K562 (cell line): ENCODE measurements at regions not wholly inside any gene's neighbourhood (a gene's known extent, or its start where the extent isn't known, plus 50 kb on each side); places are given as distances from the start of the nearest gene placed in this dataset.

Experiments
- REST ChIP-seq, 2 experiments: fragments of 450-650 bp; formaldehyde crosslinking in 1 of 2; IDR thresholded peaks; 2 replicates each; pipeline versions ENCODE4 v1.4.0 to v1.6.1; 2014 to 2020; ENCODE audit warnings: mild to moderate bottlenecking in 2 of 2, borderline replicate concordance in 1 of 2, low read depth in 1 of 2
- SNRNP70 ChIP-seq: fragments of 200-400 bp; formaldehyde crosslinking; optimal IDR thresholded peaks from 2 replicates; pipeline ENCODE3; 2017; ENCODE audit warnings: low read depth, low read length

DNA sequence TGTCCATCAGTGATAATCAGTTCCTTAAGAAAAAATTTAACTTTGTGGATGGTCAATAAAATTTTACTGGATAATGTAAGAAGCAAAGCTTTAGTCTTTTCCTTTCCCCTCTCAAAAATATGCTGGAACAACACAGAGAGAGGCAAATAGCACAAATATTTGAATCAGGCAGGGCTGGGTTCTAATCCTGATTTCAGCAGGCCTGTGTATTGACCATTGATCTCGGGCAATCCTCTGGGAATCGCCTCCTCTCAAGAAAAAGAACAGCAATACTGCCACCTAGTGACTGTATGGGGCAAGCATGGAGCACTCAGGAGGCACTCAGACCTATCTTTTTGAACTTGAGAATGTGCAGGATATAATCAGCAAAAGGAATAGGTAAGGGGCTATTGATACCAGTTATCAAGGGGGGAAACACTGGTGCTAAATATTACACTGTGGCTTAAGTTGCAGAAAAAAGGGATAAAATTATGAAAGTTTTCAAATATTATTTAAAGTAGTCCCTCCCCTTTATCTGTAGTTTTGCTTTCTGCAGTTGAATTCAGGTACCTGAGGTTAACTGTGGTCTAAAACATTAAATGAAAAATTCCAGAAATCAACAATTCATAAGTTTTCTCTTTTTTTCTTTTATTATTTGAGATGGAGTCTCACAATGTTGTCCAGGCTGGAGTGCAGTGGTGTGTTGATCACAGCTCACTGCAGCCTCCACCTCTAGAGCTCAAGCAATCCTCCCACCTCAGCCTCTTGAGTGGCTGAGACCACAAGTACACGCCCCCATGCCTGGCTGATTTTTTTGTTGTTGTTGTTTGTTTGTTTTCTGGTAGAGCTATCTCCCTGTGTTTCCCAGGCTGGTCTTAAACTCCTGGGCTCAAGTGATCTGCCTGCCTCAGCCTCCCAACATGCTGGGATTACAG, 91.8 kb upstream of the NHSL1 start (continued):
- TF ChIP-seq REST (IDR thresholded peaks at IDR 0.05; ENCODE audit: borderline replicate concordance) (peak; percentile 31; the same call in 1 of the 2 replicates), REST (CRISPR knock-in tag; IDR thresholded peaks at IDR 0.05; ENCODE audit: low read depth) (no peak), SNRNP70 (no peak)
